Activated naive CD4-positive, alpha-beta T cell treated with anti-CD3 and anti-CD28 coated beads, Interleukin-2, amount 50 U/mL, for 24 hours (primary cell): ENCODE measurements at regions not wholly inside any gene's neighbourhood (a gene's known extent, or its start where the extent isn't known, plus 50 kb on each side); places are given as distances from the start of the nearest gene placed in this dataset.

ENCODE experiments used
- H3K27ac Mint-ChIP-seq: one replicate; pipeline ENCODE4 v1.8.0; 2021; ENCODE audit warnings: mild to moderate bottlenecking, mixed read lengths
- H3K27me3 Mint-ChIP-seq: one replicate; pipeline ENCODE4 v1.8.0; 2021; ENCODE audit warnings: mixed read lengths
- H3K36me3 Mint-ChIP-seq: one replicate; pipeline ENCODE4 v1.8.0; 2021; ENCODE audit warnings: mixed read lengths
- H3K4me1 Mint-ChIP-seq: one replicate; pipeline ENCODE4 v1.8.0; 2021; ENCODE audit warnings: mixed read lengths
- H3K4me3 Mint-ChIP-seq: one replicate; pipeline ENCODE4 v1.8.0; 2021; ENCODE audit warnings: mild to moderate bottlenecking, mixed read lengths
- H3K9me3 Mint-ChIP-seq: one replicate; pipeline ENCODE4 v1.8.0; 2021; ENCODE audit warnings: mixed read lengths

DNA sequence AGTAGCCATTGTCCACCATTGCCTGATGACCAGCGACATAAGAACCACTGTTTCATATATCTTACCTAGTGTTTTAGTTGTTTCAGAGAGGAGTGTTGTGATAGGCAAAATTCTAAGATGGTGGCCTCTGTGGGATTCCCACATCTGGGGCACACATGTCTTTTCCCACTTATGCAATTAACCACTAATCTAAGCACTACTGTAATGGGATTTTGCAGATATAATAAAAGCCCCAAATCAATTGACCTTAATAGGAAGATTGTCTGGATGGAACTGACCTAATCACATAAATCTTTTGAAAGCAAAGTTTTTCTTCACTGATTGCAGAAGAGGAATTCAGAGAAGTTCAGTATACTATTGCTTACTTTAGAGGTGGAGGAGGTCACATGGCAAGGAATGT lies 469.9 kb downstream of the NUP35 start:
- no peak overlapping the region for H3K4me3 Mint-ChIP-seq
- H3K9me3 Mint-ChIP-seq, result peaks cover 7% of the 10 kb centered on the region
- no peaks in the 10 kb centered on the region for H3K36me3 Mint-ChIP-seq
- no peak overlapping the region for H3K27ac Mint-ChIP-seq
- H3K4me1 Mint-ChIP-seq, result no peaks in the 10 kb centered on the region
- no peaks in the 10 kb centered on the region for H3K27me3 Mint-ChIP-seq

DNA sequence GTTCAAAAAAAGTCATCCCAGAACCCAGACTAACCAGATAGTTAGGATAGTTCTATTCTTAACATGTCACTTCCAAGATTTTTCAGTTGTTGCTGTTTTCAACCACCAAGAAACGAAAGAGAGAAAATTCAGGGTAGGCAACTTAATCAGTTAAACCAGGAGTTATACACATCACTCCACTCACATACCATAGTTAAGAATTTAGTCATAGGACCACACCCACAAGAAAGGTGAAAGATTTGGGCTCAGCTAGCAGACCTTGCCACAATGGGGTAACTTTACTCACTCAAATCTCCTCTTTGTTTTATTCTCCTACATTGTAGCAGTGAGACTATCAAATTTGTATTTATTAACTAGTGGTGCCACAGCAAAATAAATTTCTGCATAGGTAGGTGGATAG lies 473.6 kb downstream of the NUP35 start:
- no peak overlapping the region for H3K4me3 Mint-ChIP-seq
- H3K27ac Mint-ChIP-seq, result no peak overlapping the region
- H3K27me3 Mint-ChIP-seq, result no peaks in the 10 kb centered on the region
- no peaks in the 10 kb centered on the region for H3K4me1 Mint-ChIP-seq
- H3K36me3 Mint-ChIP-seq, result no peaks in the 10 kb centered on the region
- no peaks in the 10 kb centered on the region for H3K9me3 Mint-ChIP-seq

- no peaks in the 10 kb centered on the region for H3K27me3 Mint-ChIP-seq
- no peak overlapping the region for H3K4me3 Mint-ChIP-seq
- H3K36me3 Mint-ChIP-seq, result no peaks in the 10 kb centered on the region
- no peaks in the 10 kb centered on the region for H3K4me1 Mint-ChIP-seq
- no peak overlapping the region for H3K27ac Mint-ChIP-seq
- no peaks in the 10 kb centered on the region for H3K9me3 Mint-ChIP-seq
Measured at GRCh38 chr2:183604065-183604464, 479.8 kb downstream of the NUP35 start.

GRCh38 chr2:183605440-183605839 lies 481.2 kb downstream of the NUP35 start:
- H3K9me3 Mint-ChIP-seq, result no peaks in the 10 kb centered on the region
- no peak overlapping the region for H3K27ac Mint-ChIP-seq
- H3K36me3 Mint-ChIP-seq, result no peaks in the 10 kb centered on the region
- H3K4me3 Mint-ChIP-seq, result no peak overlapping the region
- H3K4me1 Mint-ChIP-seq, result no peaks in the 10 kb centered on the region
- no peaks in the 10 kb centered on the region for H3K27me3 Mint-ChIP-seq

- Mint-ChIP-seq H3K4me1 (no peaks in the 10 kb centered on the region), H3K4me3 (no peak overlapping the region), H3K36me3 (no peaks in the 10 kb centered on the region), H3K27me3 (no peaks in the 10 kb centered on the region), H3K9me3 (no peaks in the 10 kb centered on the region), H3K27ac (no peak overlapping the region)
Measured at GRCh38 chr2:183606022-183606717, 481.9 kb downstream of the NUP35 start.

- H3K9me3 Mint-ChIP-seq, result no peaks in the 10 kb centered on the region
- H3K27ac Mint-ChIP-seq, result no peak overlapping the region
- H3K4me1 Mint-ChIP-seq, result no peaks in the 10 kb centered on the region
- H3K4me3 Mint-ChIP-seq, result no peak overlapping the region
- H3K36me3 Mint-ChIP-seq, result no peaks in the 10 kb centered on the region
- H3K27me3 Mint-ChIP-seq, result no peaks in the 10 kb centered on the region
Measured at GRCh38 chr2:183606718-183607085, 482.5 kb downstream of the NUP35 start.

DNA sequence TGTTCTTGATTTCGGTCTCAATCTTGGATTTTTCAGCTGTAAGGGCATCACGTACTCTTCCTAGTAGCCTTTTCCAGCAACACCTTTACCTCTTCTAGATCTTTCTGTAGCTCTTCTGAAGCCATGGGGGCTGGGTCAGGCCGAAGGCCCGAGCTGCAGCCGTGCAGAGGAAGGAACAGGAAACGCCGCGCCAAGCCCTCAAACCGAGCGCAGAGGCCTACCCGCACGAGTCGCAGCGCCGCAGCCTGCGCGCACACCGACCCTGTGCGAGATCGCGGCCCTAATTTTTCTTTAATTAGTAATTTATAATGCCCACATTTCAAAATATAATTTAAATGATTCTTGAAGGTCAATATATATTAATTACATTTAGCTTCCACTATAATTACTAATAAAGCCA lies 483.8 kb downstream of the NUP35 start:
- no peaks in the 10 kb centered on the region for H3K9me3 Mint-ChIP-seq
- no peak overlapping the region for H3K4me3 Mint-ChIP-seq
- no peaks in the 10 kb centered on the region for H3K36me3 Mint-ChIP-seq
- no peaks in the 10 kb centered on the region for H3K4me1 Mint-ChIP-seq
- no peak overlapping the region for H3K27ac Mint-ChIP-seq
- no peaks in the 10 kb centered on the region for H3K27me3 Mint-ChIP-seq

- Mint-ChIP-seq H3K4me3 (no peak overlapping the region), H3K27me3 (no peaks in the 10 kb centered on the region), H3K27ac (no peak overlapping the region), H3K4me1 (no peaks in the 10 kb centered on the region), H3K36me3 (no peaks in the 10 kb centered on the region), H3K9me3 (no peaks in the 10 kb centered on the region)
Measured at GRCh38 chr2:183608747-183609146, 484.5 kb downstream of the NUP35 start.

- Mint-ChIP-seq H3K4me1 (no peaks in the 10 kb centered on the region), H3K36me3 (no peaks in the 10 kb centered on the region), H3K9me3 (no peaks in the 10 kb centered on the region), H3K27me3 (no peaks in the 10 kb centered on the region), H3K27ac (no peak overlapping the region), H3K4me3 (no peak overlapping the region)
Measured at GRCh38 chr2:183610724-183611123, 486.5 kb downstream of the NUP35 start.

- Mint-ChIP-seq H3K27me3 (no peaks in the 10 kb centered on the region), H3K27ac (no peak overlapping the region), H3K4me3 (no peak overlapping the region), H3K4me1 (no peaks in the 10 kb centered on the region), H3K36me3 (no peaks in the 10 kb centered on the region), H3K9me3 (peaks cover 5% of the 10 kb centered on the region)
Measured at GRCh38 chr2:183614799-183615435, 490.7 kb downstream of the NUP35 start.

DNA sequence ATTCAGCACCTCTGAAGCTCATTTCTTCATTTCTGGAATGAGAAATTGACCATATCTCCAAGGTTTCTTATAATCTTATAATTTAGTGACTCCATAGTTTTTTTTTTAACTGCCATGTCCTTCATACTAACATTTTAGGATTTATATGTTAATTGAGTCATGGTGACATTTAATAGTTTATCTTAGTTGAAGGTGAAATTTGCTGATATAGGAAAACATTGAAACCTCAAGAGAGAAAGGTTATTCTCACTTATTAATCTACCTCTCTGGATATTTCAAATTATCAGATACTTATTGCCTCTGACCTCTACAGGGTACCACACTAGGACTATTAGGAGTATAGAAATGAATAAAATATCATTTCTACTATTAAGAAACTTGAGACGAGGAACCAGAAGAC lies 499.0 kb downstream of the NUP35 start:
- Mint-ChIP-seq H3K4me1 (no peaks in the 10 kb centered on the region), H3K27ac (no peak overlapping the region), H3K27me3 (no peaks in the 10 kb centered on the region), H3K4me3 (no peak overlapping the region), H3K36me3 (no peaks in the 10 kb centered on the region), H3K9me3 (peaks cover 5% of the 10 kb centered on the region)

DNA sequence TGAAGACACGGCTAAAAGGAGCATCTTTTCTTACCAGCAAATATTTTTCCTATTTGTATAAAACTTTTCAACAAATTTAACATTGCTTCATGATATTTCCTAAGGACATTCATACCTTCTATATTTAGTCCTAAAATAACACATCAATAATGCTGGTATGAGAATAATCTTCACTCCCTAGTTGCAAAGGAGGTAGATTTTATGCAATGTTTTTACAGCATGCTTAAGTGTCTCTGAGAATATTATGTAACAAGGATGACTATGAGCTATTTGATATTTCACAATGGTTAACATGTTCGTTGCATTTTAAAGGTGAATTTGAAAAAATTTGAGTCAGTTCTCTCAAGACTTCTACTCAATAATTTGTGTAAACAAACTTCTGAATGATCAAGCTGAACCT lies 506.7 kb downstream of the NUP35 start:
- Mint-ChIP-seq H3K4me1 (no peaks in the 10 kb centered on the region), H3K36me3 (no peaks in the 10 kb centered on the region), H3K9me3 (no peaks in the 10 kb centered on the region), H3K27ac (no peak overlapping the region), H3K27me3 (no peaks in the 10 kb centered on the region), H3K4me3 (no peak overlapping the region)

GRCh38 chr2:183656121-183656520 lies 531.9 kb downstream of the NUP35 start:
- Mint-ChIP-seq H3K27me3 (no peaks in the 10 kb centered on the region), H3K9me3 (no peaks in the 10 kb centered on the region), H3K4me3 (no peak overlapping the region), H3K4me1 (no peaks in the 10 kb centered on the region), H3K36me3 (no peaks in the 10 kb centered on the region), H3K27ac (no peak overlapping the region)

GRCh38 chr2:183665425-183665824 lies 541.2 kb downstream of the NUP35 start:
- H3K27me3 Mint-ChIP-seq, result no peaks in the 10 kb centered on the region
- no peak overlapping the region for H3K4me3 Mint-ChIP-seq

DNA sequence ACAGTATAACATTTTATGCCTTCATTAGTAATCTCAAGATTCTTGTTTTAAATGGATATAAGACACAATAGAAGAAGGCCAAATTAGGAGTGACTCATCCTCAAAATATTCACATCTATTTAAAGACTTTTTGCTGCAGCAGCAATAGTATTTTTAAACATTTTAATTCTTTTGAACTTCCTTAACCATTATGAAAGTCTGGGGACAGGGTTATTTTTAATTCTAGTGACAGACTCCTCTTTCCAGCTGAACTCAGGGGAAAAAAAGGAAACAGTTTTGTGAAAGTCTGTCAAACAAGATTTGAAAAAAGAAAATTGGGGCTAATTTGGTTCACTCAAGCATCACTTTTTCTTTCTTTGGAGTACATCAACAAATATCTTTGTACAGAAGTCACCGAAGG lies 541.8 kb downstream of the NUP35 start:
- Mint-ChIP-seq H3K27ac (no peak overlapping the region), H3K36me3 (no peaks in the 10 kb centered on the region), H3K4me1 (no peaks in the 10 kb centered on the region), H3K9me3 (no peaks in the 10 kb centered on the region), H3K27me3 (no peaks in the 10 kb centered on the region), H3K4me3 (no peak overlapping the region)

More at GRCh38 chr2:183665425-183665824, 541.2 kb downstream of the NUP35 start:
- H3K27ac Mint-ChIP-seq, result no peak overlapping the region
- no peaks in the 10 kb centered on the region for H3K36me3 Mint-ChIP-seq
- H3K9me3 Mint-ChIP-seq, result no peaks in the 10 kb centered on the region
- H3K4me1 Mint-ChIP-seq, result no peaks in the 10 kb centered on the region

GRCh38 chr2:183671233-183671632 lies 547.0 kb downstream of the NUP35 start:
- no peaks in the 10 kb centered on the region for H3K4me1 Mint-ChIP-seq
- no peaks in the 10 kb centered on the region for H3K9me3 Mint-ChIP-seq
- H3K27me3 Mint-ChIP-seq, result no peaks in the 10 kb centered on the region
- no peak overlapping the region for H3K4me3 Mint-ChIP-seq
- H3K36me3 Mint-ChIP-seq, result no peaks in the 10 kb centered on the region
- H3K27ac Mint-ChIP-seq, result no peak overlapping the region

GRCh38 chr2:183678908-183679307 lies 554.7 kb downstream of the NUP35 start:
- no peaks in the 10 kb centered on the region for H3K4me1 Mint-ChIP-seq

More at GRCh38 chr2:183678908-183679307, 554.7 kb downstream of the NUP35 start:
- Mint-ChIP-seq H3K36me3 (no peaks in the 10 kb centered on the region), H3K27ac (no peak overlapping the region), H3K27me3 (no peaks in the 10 kb centered on the region), H3K4me3 (no peak overlapping the region), H3K9me3 (peaks cover 3% of the 10 kb centered on the region)
